ENCODE measurements at regions not wholly inside any gene's neighbourhood (a gene's known extent, or its start where the extent isn't known, plus 50 kb on each side); places are given as distances from the start of the nearest gene placed in this dataset.

GRCh38 chr17:13253733-13254410 is 236.0 kb upstream of the ELAC2 start:
- H2AFZ ChIP-seq (ENCODE audit: insufficient read depth, low read depth, low read length, poor library complexity, severe bottlenecking): no peak overlapping the region
- peaks cover 4 to 22% (median 13%) of the 10 kb centered on the region in 7 donors for H3K9me3 Mint-ChIP-seq
- no peaks in the 10 kb centered on the region for H3K4me1 ChIP-seq (ENCODE audit: control insufficient read depth in 1 of 2, insufficient read depth in 2 of 2, low read length in 2 of 2)
- intact Hi-C loops (cut with micrococcal nuclease): no loop called here
- H4K20me1 ChIP-seq (ENCODE audit: insufficient read depth, low read length): no peaks in the 10 kb centered on the region
- no peak overlapping the region for H3K27ac Mint-ChIP-seq
- no peak overlapping the region for H3K4me2 ChIP-seq (replicated peaks; ENCODE audit: extremely low read depth, low read length, poor library complexity, severe bottlenecking)
- H3K9ac ChIP-seq (ENCODE audit: insufficient read depth, low read length, poor library complexity, severe bottlenecking): no peak overlapping the region
- no CpG with 5 or more reads among the region's 3 CpGs for WGBS (ENCODE audit: insufficient coverage)
- H3K27ac ChIP-seq (ENCODE audit: low read depth in 1 of 2, low read length in 2 of 2): no peak overlapping the region
- H3K36me3 Mint-ChIP-seq: no peaks in the 10 kb centered on the region
- no peaks in the 10 kb centered on the region for H3K36me3 ChIP-seq (replicated peaks in 1 of 2; ENCODE audit: control insufficient read depth in 1 of 2, insufficient read depth in 2 of 2, low read length in 2 of 2)
- DNase-seq: no peak
- H3K27me3 ChIP-seq (ENCODE audit: control insufficient read depth in 2 of 2, insufficient read depth in 2 of 2, low read length in 2 of 2): no peaks in the 10 kb centered on the region
- TF ChIP-seq CTCF (IDR thresholded peaks at IDR 0.05): no peak
- no peak overlapping the region for H3K4me3 Mint-ChIP-seq
- H3K4me1 Mint-ChIP-seq: no peaks in the 10 kb centered on the region
- peaks cover 0 to 6% of the 10 kb centered on the region in 2 donors for H3K9me3 ChIP-seq (replicated peaks in 1 of 2; ENCODE audit: control insufficient read depth in 1 of 2, insufficient read depth in 1 of 2, low read length in 2 of 2)
- H3K4me3 ChIP-seq (replicated peaks in 1 of 3; ENCODE audit: low read depth in 2 of 3, low read length in 3 of 3): no peak overlapping the region
- no peaks in the 10 kb centered on the region for H3K27me3 Mint-ChIP-seq (ENCODE audit: low read depth in 3 of 3)
- H3K79me2 ChIP-seq (ENCODE audit: insufficient read depth, low read length): no peaks in the 10 kb centered on the region

DNA sequence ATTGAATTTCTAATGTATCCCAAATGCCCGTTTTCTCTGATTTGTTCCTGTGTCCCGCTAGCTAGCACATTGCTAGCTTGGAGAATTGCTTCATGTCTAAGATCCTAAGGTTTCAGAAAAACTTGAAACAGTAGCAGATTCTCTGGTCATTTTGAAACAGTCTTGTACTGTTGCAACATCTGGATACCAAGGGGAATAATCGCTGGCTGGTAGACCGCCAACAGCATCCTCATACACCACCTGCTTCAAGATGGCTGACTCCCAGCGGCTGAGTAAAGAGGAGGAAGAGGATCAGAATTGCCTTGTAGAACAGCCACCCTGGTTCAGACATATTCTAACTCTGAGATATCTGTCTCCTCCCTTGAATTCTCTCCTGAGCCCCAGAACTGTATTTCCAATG is 226.7 kb upstream of the ELAC2 start:
- Histone ChIP-seq H3K36me3 (replicated peaks in 1 of 2; ENCODE audit: control insufficient read depth in 1 of 2, insufficient read depth in 2 of 2, low read length in 2 of 2) (no peaks in the 10 kb centered on the region), H3K4me1 (ENCODE audit: control insufficient read depth in 1 of 2, insufficient read depth in 2 of 2, low read length in 2 of 2) (no peaks in the 10 kb centered on the region), H3K27me3 (ENCODE audit: control insufficient read depth in 2 of 2, insufficient read depth in 2 of 2, low read length in 2 of 2) (no peaks in the 10 kb centered on the region), H3K4me2 (replicated peaks; ENCODE audit: extremely low read depth, low read length, poor library complexity, severe bottlenecking) (no peak overlapping the region), H2AFZ (ENCODE audit: insufficient read depth, low read depth, low read length, poor library complexity, severe bottlenecking) (no peak overlapping the region), H3K79me2 (ENCODE audit: insufficient read depth, low read length) (no peaks in the 10 kb centered on the region), H3K9me3 (replicated peaks in 1 of 2; ENCODE audit: control insufficient read depth in 1 of 2, insufficient read depth in 1 of 2, low read length in 2 of 2) (peaks cover 0 to 6% of the 10 kb centered on the region in 2 donors), H4K20me1 (ENCODE audit: insufficient read depth, low read length) (no peaks in the 10 kb centered on the region), H3K9ac (ENCODE audit: insufficient read depth, low read length, poor library complexity, severe bottlenecking) (no peak overlapping the region), H3K27ac (ENCODE audit: low read depth in 1 of 2, low read length in 2 of 2) (no peak overlapping the region), H3K4me3 (replicated peaks in 1 of 3; ENCODE audit: low read depth in 2 of 3, low read length in 3 of 3) (no peak overlapping the region)
- Mint-ChIP-seq H3K4me3 (no peak overlapping the region), H3K27ac (no peak overlapping the region), H3K36me3 (no peaks in the 10 kb centered on the region), H3K4me1 (no peaks in the 10 kb centered on the region), H3K27me3 (ENCODE audit: low read depth in 3 of 3) (no peaks in the 10 kb centered on the region), H3K9me3 (peaks cover 0 to 5% (median 0%) of the 10 kb centered on the region in 7 donors)
- TF ChIP-seq CTCF (IDR thresholded peaks at IDR 0.05): no peak
- DNase-seq: no peak
- 83% methylated on average over 2 of the region's 5 CpGs for WGBS (ENCODE audit: insufficient coverage)
- intact Hi-C loops (cut with micrococcal nuclease): no loop called here

All from CD14-positive monocyte (primary cell).